Nephron (organoid): ENCODE measurements at regions not wholly inside any gene's neighbourhood (a gene's known extent, or its start where the extent isn't known, plus 50 kb on each side); places are given as distances from the start of the nearest gene placed in this dataset.
A peak's percentile ranks its signal among the peaks of the same experiment; 100 is the strongest.

Source experiments
- H3K27ac Mint-ChIP-seq, 3 experiments: 2 replicates each; pipeline ENCODE4 v1.8.0; 2020; ENCODE audit warnings: mixed read lengths in 3 of 3, mild to moderate bottlenecking in 2 of 3, moderate library complexity in 1 of 3
- H3K27me3 Mint-ChIP-seq: 2 replicates; pipeline ENCODE4 v1.8.0; 2021; ENCODE audit warnings: low read depth, mild to moderate bottlenecking, moderate library complexity, mixed read lengths
- H3K36me3 Mint-ChIP-seq: 2 replicates; pipeline ENCODE4 v1.8.0; 2020; ENCODE audit warnings: low read depth, mixed read lengths
- H3K4me1 Mint-ChIP-seq: 2 replicates; pipeline ENCODE4 v1.8.0; 2020; ENCODE audit warnings: mixed read lengths
- H3K4me3 Mint-ChIP-seq, 3 experiments: 2 replicates each; pipeline ENCODE4 v1.8.0; 2020; ENCODE audit warnings: mild to moderate bottlenecking in 3 of 3, mixed read lengths in 3 of 3, moderate library complexity in 2 of 3
- H3K9me3 Mint-ChIP-seq: 2 replicates; pipeline ENCODE4 v1.8.0; 2020; ENCODE audit warnings: mixed read lengths
- CTCF ChIP-seq, 3 experiments: fragments of 200-600 bp; sonication (generic); IDR thresholded peaks; one replicate each; pipeline ENCODE4 v1.5.0; 2021; ENCODE audit warnings: antibody characterized with exemption in 3 of 3; ENCODE audit not compliant: unreplicated experiment in 3 of 3

- Mint-ChIP-seq H3K9me3 (no peaks in the 10 kb centered on the region), H3K4me1 (peaks cover 4% of the 10 kb centered on the region), H3K36me3 (no peaks in the 10 kb centered on the region), H3K27ac (peak overlapping the region in 1 of 3 experiments; percentile 20), H3K4me3 (no peak overlapping the region), H3K27me3 (no peaks in the 10 kb centered on the region)
- no peak for TF ChIP-seq CTCF (IDR thresholded peaks at IDR 0.05; ENCODE audit: unreplicated experiment in 3 of 3)
Measured at GRCh38 chr6:79833264-79833963, 113.9 kb downstream of the ELOVL4 start.

GRCh38 chr6:79832723-79833122, 114.6 kb downstream of the ELOVL4 start:
- Mint-ChIP-seq H3K9me3 (no peaks in the 10 kb centered on the region), H3K27me3 (no peaks in the 10 kb centered on the region)

GRCh38 chr6:79824202-79824601, 123.2 kb downstream of the ELOVL4 start:
- Mint-ChIP-seq H3K9me3 (peaks cover 2% of the 10 kb centered on the region), H3K27ac (no peak overlapping the region), H3K4me3 (no peak overlapping the region), H3K36me3 (no peaks in the 10 kb centered on the region), H3K4me1 (no peaks in the 10 kb centered on the region), H3K27me3 (no peaks in the 10 kb centered on the region)
- no peak for TF ChIP-seq CTCF (IDR thresholded peaks at IDR 0.05; ENCODE audit: unreplicated experiment in 3 of 3)

More at GRCh38 chr6:79832723-79833122, 114.6 kb downstream of the ELOVL4 start:
- Mint-ChIP-seq H3K4me1 (peaks cover 4% of the 10 kb centered on the region), H3K27ac (no peak overlapping the region), H3K36me3 (no peaks in the 10 kb centered on the region), H3K4me3 (no peak overlapping the region)
- no peak for TF ChIP-seq CTCF (IDR thresholded peaks at IDR 0.05; ENCODE audit: unreplicated experiment in 3 of 3)

DNA sequence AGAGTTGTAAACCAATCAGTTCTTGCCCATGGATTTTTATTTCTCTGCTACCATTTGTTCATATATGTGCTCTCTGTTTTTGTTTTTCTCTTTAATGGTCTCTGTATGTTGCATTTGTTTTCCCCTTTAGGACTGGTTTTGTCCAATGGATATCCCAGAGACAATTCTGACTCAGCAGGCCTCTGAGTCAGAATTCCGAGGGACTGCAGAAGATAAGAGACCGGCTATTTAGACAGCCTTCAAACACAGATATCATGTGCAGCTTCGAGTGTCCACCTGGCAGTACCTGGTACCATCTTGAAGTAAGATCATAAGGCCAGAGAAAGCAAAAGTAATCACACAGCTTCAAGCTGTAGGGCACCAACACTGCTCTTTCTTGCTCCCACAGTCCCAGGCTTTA, 125.5 kb downstream of the ELOVL4 start:
- Mint-ChIP-seq H3K4me3 (no peak overlapping the region), H3K36me3 (no peaks in the 10 kb centered on the region), H3K27ac (no peak overlapping the region), H3K4me1 (no peaks in the 10 kb centered on the region), H3K27me3 (no peaks in the 10 kb centered on the region), H3K9me3 (peaks cover 2% of the 10 kb centered on the region)
- TF ChIP-seq CTCF (IDR thresholded peaks at IDR 0.05; ENCODE audit: unreplicated experiment in 3 of 3): no peak

- Mint-ChIP-seq H3K4me1 (peaks cover 4% of the 10 kb centered on the region), H3K27me3 (no peaks in the 10 kb centered on the region), H3K4me3 (no peak overlapping the region), H3K27ac (no peak overlapping the region), H3K36me3 (no peaks in the 10 kb centered on the region), H3K9me3 (no peaks in the 10 kb centered on the region)
- TF ChIP-seq CTCF (IDR thresholded peaks at IDR 0.05; ENCODE audit: unreplicated experiment in 3 of 3): no peak
Measured at GRCh38 chr6:79818471-79818870, 128.9 kb downstream of the ELOVL4 start.

- no peaks in the 10 kb centered on the region for H3K27me3 Mint-ChIP-seq
- no peaks in the 10 kb centered on the region for H3K36me3 Mint-ChIP-seq
- TF ChIP-seq CTCF (IDR thresholded peaks at IDR 0.05; ENCODE audit: unreplicated experiment in 3 of 3): no peak
- no peaks in the 10 kb centered on the region for H3K9me3 Mint-ChIP-seq
- no peak overlapping the region for H3K4me3 Mint-ChIP-seq
- no peak overlapping the region for H3K27ac Mint-ChIP-seq
- H3K4me1 Mint-ChIP-seq: peaks cover 24% of the 10 kb centered on the region
Measured at GRCh38 chr6:79814940-79815339, 132.4 kb downstream of the ELOVL4 start.
